H1 (cell line): ENCODE measurements at regions not wholly inside any gene's neighbourhood (a gene's known extent, or its start where the extent isn't known, plus 50 kb on each side); places are given as distances from the start of the nearest gene placed in this dataset.
"Not testable (repeated sequence)": the region's sequence is repeated elsewhere in the genome, so short reads cannot be mapped to it uniquely, and the experiment has no call there.

ENCODE experiments used
- CTCF ChIA-PET: fragments of 300-600 bp; sonication (Branson Sonifier 250); formaldehyde crosslinking; loops from one replicate; lab custom pipeline; 2021; ENCODE audit not compliant: partially characterized antibody; lab: Charles Lee
- POLR2A ChIA-PET: fragments of 300-600 bp; sonication (Branson Sonifier 250); formaldehyde crosslinking; loops from one replicate; lab custom pipeline; 2021; ENCODE audit warnings: inconsistent platforms; ENCODE audit not compliant: partially characterized antibody; lab: Charles Lee
- DNase-seq, 2 experiments: peaks; one replicate each; pipeline versions ENCODE4 v3.0.0 to v3.0.0-alpha.2; 2010 to 2022; ENCODE audit warnings: low spot score in 2 of 2, low read depth in 1 of 2, mixed read lengths in 1 of 2
- FAIRE-seq: peaks from 2 replicates; lab custom pipeline; 2011; peaks lifted over from hg19 to GRCh38; lab: Jason Lieb, UNC
- H2AFZ ChIP-seq: 2 replicates; pipeline ENCODE4 v1.8.1; 2012; ENCODE audit warnings: low read length, inconsistent platforms
- H2AK5ac ChIP-seq: 2 replicates; pipeline ENCODE4 v1.6.1; 2013; ENCODE audit warnings: low read depth, low read length
- H2BK120ac ChIP-seq: replicated peaks from 2 replicates; pipeline ENCODE3; 2013; ENCODE audit warnings: low read depth, low read length, inconsistent platforms
- H2BK12ac ChIP-seq: 2 replicates; pipeline ENCODE4 v1.6.1; 2013; ENCODE audit warnings: low read depth, low read length
- H2BK15ac ChIP-seq: 2 replicates; pipeline ENCODE4 v1.6.1; 2013; ENCODE audit warnings: low read length
- H2BK20ac ChIP-seq: 2 replicates; pipeline ENCODE4 v1.6.1; 2013; ENCODE audit warnings: low read length
- H2BK5ac ChIP-seq: 2 replicates; pipeline ENCODE4 v1.6.1; 2013; ENCODE audit warnings: low read depth, low read length
- H3K14ac ChIP-seq: 2 replicates; pipeline ENCODE4 v1.6.1; 2013; ENCODE audit warnings: inconsistent platforms; ENCODE audit not compliant: insufficient read length
- H3K18ac ChIP-seq: 2 replicates; pipeline ENCODE4 v1.6.1; 2013; ENCODE audit warnings: low read length; ENCODE audit errors: extremely low read depth
- H3K23ac ChIP-seq: 2 replicates; pipeline ENCODE4 v1.6.1; 2013; ENCODE audit warnings: inconsistent platforms; ENCODE audit not compliant: insufficient read length
- H3K23me2 ChIP-seq: 2 replicates; pipeline ENCODE4 v1.6.1; 2013; ENCODE audit warnings: low read depth, low read length
- H3K27ac ChIP-seq: 2 replicates; pipeline ENCODE4 v1.6.1; 2011; ENCODE audit warnings: low read depth, low read length, inconsistent platforms
- H3K27me3 ChIP-seq, 4 experiments: replicated peaks in 1 of 4; 1 replicate in 1 of 4; 2 replicates in 3 of 4; pipeline versions ENCODE4 v1.6.1 to v1.8.1; 2011 to 2013; ENCODE audit warnings: low read length in 3 of 4, mild to moderate bottlenecking in 3 of 4, inconsistent platforms in 2 of 4, mixed read lengths in 2 of 4, moderate library complexity in 1 of 4; ENCODE audit not compliant: control insufficient read depth in 3 of 4, insufficient read depth in 3 of 4; ENCODE audit errors: extremely low read depth in 1 of 4
- H3K36me3 ChIP-seq, 4 experiments: 2 replicates each; pipeline versions ENCODE4 v1.6.1 to v1.8.1; 2011 to 2013; ENCODE audit warnings: mild to moderate bottlenecking in 4 of 4, low read length in 3 of 4, moderate library complexity in 2 of 4, control low read depth in 1 of 4, inconsistent platforms in 1 of 4; ENCODE audit not compliant: insufficient read depth in 4 of 4, control insufficient read depth in 2 of 4
- H3K4ac ChIP-seq: replicated peaks from 2 replicates; pipeline ENCODE3; 2013; ENCODE audit warnings: low read length, low read depth, mixed read lengths, inconsistent platforms; ENCODE audit not compliant: insufficient read length
- H3K4me1 ChIP-seq, 4 experiments: replicated peaks in 1 of 4; 1 replicate in 1 of 4; 2 replicates in 3 of 4; pipeline versions ENCODE4 v1.6.1 to v1.8.1; 2011 to 2013; ENCODE audit warnings: low read length in 3 of 4, inconsistent platforms in 2 of 4, mixed read lengths in 1 of 4; ENCODE audit not compliant: insufficient read depth in 4 of 4, control insufficient read depth in 3 of 4
- H3K4me2 ChIP-seq, 2 experiments: 2 replicates each; pipeline versions ENCODE4 v1.6.1 to v1.8.1; 2011 to 2013; ENCODE audit warnings: low read depth in 2 of 2, low read length in 2 of 2, control low read depth in 1 of 2, inconsistent platforms in 1 of 2, mild to moderate bottlenecking in 1 of 2; ENCODE audit not compliant: insufficient read depth in 1 of 2
- H3K4me3 ChIP-seq, 4 experiments: fragments of 200-600, 300-600 bp in 1 of 4; sonication (generic), shearing (Covaris generic), sonication (Bioruptor Twin) in 1 of 4; 2 replicates each; pipeline versions ENCODE4 v1.5.1 to v1.8.1; 2011 to 2016; ENCODE audit warnings: low read length in 4 of 4, low read depth in 3 of 4, control low read depth in 2 of 4, inconsistent platforms in 2 of 4, mild to moderate bottlenecking in 2 of 4, mixed read lengths in 1 of 4, moderate library complexity in 1 of 4; ENCODE audit not compliant: insufficient read depth in 2 of 4; ENCODE audit errors: extremely low read depth in 1 of 4
- H3K56ac ChIP-seq: replicated peaks from 2 replicates; pipeline ENCODE3; 2013; ENCODE audit warnings: low read depth, mild to moderate bottlenecking, mixed read lengths, low read length, inconsistent platforms; ENCODE audit not compliant: insufficient read length
- H3K79me1 ChIP-seq: 2 replicates; pipeline ENCODE4 v1.6.1; 2013; ENCODE audit warnings: low read depth, low read length, control low read depth
- H3K79me2 ChIP-seq, 2 experiments: 2 replicates each; pipeline versions ENCODE4 v1.6.1 to v1.8.1; 2012 to 2013; ENCODE audit warnings: low read length in 2 of 2, mild to moderate bottlenecking in 2 of 2, inconsistent platforms in 1 of 2; ENCODE audit not compliant: insufficient read depth in 2 of 2, control insufficient read depth in 1 of 2
- H3K9ac ChIP-seq, 4 experiments: replicated peaks in 1 of 4; 1 replicate in 1 of 4; 2 replicates in 3 of 4; pipeline versions ENCODE4 v1.6.1 to v1.8.1; 2011 to 2013; ENCODE audit warnings: low read depth in 3 of 4, low read length in 3 of 4, control low read depth in 2 of 4, mild to moderate bottlenecking in 2 of 4, moderate library complexity in 2 of 4, inconsistent platforms in 1 of 4; ENCODE audit errors: extremely low read depth in 1 of 4
- H3K9me3 ChIP-seq, 2 experiments: 2 replicates each; pipeline versions ENCODE4 v1.6.1 to v1.8.1; 2012 to 2013; ENCODE audit warnings: mild to moderate bottlenecking in 2 of 2, moderate library complexity in 2 of 2, control low read depth in 1 of 2, inconsistent platforms in 1 of 2, low read depth in 1 of 2, low read length in 1 of 2, mixed read lengths in 1 of 2; ENCODE audit not compliant: insufficient read depth in 2 of 2
- H4K20me1 ChIP-seq, 2 experiments: replicated peaks in 1 of 2; 2 replicates each; pipeline versions ENCODE3 to v1.8.1; 2011 to 2013; ENCODE audit warnings: inconsistent platforms in 2 of 2, low read length in 2 of 2, mild to moderate bottlenecking in 1 of 2; ENCODE audit not compliant: insufficient read depth in 2 of 2, control insufficient read depth in 1 of 2
- H4K5ac ChIP-seq: 2 replicates; pipeline ENCODE4 v1.6.1; 2013; ENCODE audit warnings: low read length, low read depth, mixed read lengths, inconsistent platforms; ENCODE audit not compliant: insufficient read length
- H4K8ac ChIP-seq: 2 replicates; pipeline ENCODE4 v1.8.0; 2013; ENCODE audit warnings: mild to moderate bottlenecking, moderate library complexity, low read length, inconsistent platforms; ENCODE audit not compliant: insufficient read depth; ENCODE audit errors: extremely low read depth
- H4K91ac ChIP-seq: replicated peaks from 2 replicates; pipeline ENCODE3; 2013; ENCODE audit warnings: low read length, mixed read lengths, inconsistent platforms; ENCODE audit not compliant: insufficient read length
- WGBS, 2 experiments: shearing (Covaris generic) in 1 of 2; methylation state at CpG; one replicate each; pipeline versions ENCODE4 v1.1.6 to v1.1.7; 2013 to 2015; ENCODE audit warnings: low lambda C conversion rate in 2 of 2, mixed read lengths in 2 of 2, inconsistent platforms in 1 of 2, low coverage in 1 of 2, missing lambda C conversion rate in 1 of 2; ENCODE audit not compliant: insufficient replicate concordance in 2 of 2, insufficient coverage in 1 of 2, insufficient read length in 1 of 2; ENCODE audit errors: extremely low coverage in 1 of 2, missing lambda C conversion rate in 1 of 2; 5-methylcytosine and 5-hydroxymethylcytosine counted together

DNA sequence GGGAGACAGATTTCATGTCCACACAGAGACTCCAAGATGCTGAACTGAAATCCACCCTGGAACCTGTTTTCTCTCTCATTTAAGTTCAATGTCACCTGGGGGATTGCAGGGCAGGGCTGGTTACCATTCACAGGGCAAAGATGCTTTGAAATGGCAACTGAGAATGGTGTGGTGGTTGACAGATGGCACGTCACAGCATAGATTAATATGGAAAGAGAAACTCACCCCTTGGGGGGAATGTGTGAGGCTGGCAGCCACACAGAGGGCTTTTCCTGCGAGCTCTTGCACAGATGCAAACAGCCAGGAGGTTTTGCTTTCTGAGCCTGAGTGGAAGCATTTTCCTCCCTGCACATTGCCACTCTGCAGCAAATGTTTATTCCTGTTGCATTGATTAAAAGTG, 167.3 kb upstream of the OSBPL11 start:
- H3K27me3 ChIP-seq = peaks cover 0 to 14% (median 10%) of the 10 kb centered on the region in 4 experiments; a peak in 6 of 7 replicates
- H2BK12ac ChIP-seq, POLR2A ChIA-PET, H3K79me2 ChIP-seq, H3K9ac ChIP-seq, H4K91ac ChIP-seq, H2BK5ac ChIP-seq, H2AFZ ChIP-seq, FAIRE-seq, CTCF ChIA-PET, H2BK120ac ChIP-seq, H3K18ac ChIP-seq, H2BK20ac ChIP-seq, H3K36me3 ChIP-seq, H3K27ac ChIP-seq, H3K79me1 ChIP-seq, DNase-seq, H3K56ac ChIP-seq, H3K4me2 ChIP-seq, H3K23ac ChIP-seq, H2AK5ac ChIP-seq, H3K23me2 ChIP-seq, H3K9me3 ChIP-seq, H4K5ac ChIP-seq, H4K20me1 ChIP-seq, H3K4me3 ChIP-seq, H4K8ac ChIP-seq, H2BK15ac ChIP-seq, H3K14ac ChIP-seq, H3K4ac ChIP-seq: not testable (repeated sequence)
- 93% methylated on average over 2 of the region's 2 CpGs; no CpG with 5 or more reads in 1 of the 2 experiments for WGBS, 2 experiments
- peaks cover 0 to 10% (median 1%) of the 10 kb centered on the region in 4 experiments; a peak in 4 of 7 replicates for H3K4me1 ChIP-seq
